GM19324 (cell line): ENCODE measurements at regions not wholly inside any gene's neighbourhood (a gene's known extent, or its start where the extent isn't known, plus 50 kb on each side); places are given as distances from the start of the nearest gene placed in this dataset.

Experiments used
- ATAC-seq: cut with Tn5 transposase; IDR thresholded peaks from one replicate; pipeline ENCODE4 v1.9.1; 2021; ENCODE audit warnings: mild to moderate bottlenecking, moderate library complexity; ENCODE audit not compliant: unreplicated experiment, low FRiP score

GRCh38 chr13:50099473-50099872 is 84.2 kb downstream of the KCNRG start:
- ATAC-seq: no peak

GRCh38 chr13:50101590-50101989 is 86.3 kb downstream of the KCNRG start:
- ATAC-seq: no peak

- ATAC-seq: no peak
Observed at GRCh38 chr13:50104493-50104892, 89.2 kb downstream of the KCNRG start.

- ATAC-seq: no peak
Observed at GRCh38 chr13:50106559-50106958, 91.3 kb downstream of the KCNRG start.

GRCh38 chr13:50107205-50107604 is 92.0 kb downstream of the KCNRG start:
- ATAC-seq: no peak

- no peak for ATAC-seq
Observed at GRCh38 chr13:50114961-50115360, 99.7 kb downstream of the KCNRG start.

GRCh38 chr13:50115695-50116094 is 100.5 kb downstream of the KCNRG start:
- no peak for ATAC-seq

- no peak for ATAC-seq
Observed at GRCh38 chr13:50116430-50116973, 101.3 kb downstream of the KCNRG start.

- no peak for ATAC-seq
Observed at GRCh38 chr13:50119591-50119990, 104.3 kb downstream of the KCNRG start.

- ATAC-seq: no peak
Observed at GRCh38 chr13:50122455-50122854, 107.2 kb downstream of the KCNRG start.

GRCh38 chr13:50123002-50123401 is 107.8 kb downstream of the KCNRG start:
- no peak for ATAC-seq

GRCh38 chr13:50123515-50123861 is 108.2 kb downstream of the KCNRG start:
- ATAC-seq: no peak

GRCh38 chr13:50123862-50124535 is 108.8 kb downstream of the KCNRG start:
- ATAC-seq: peak; percentile 66

- peak; percentile 44 for ATAC-seq
Observed at GRCh38 chr13:50124536-50125303, 109.5 kb downstream of the KCNRG start.

- ATAC-seq: peak; percentile 11
Observed at GRCh38 chr13:50125304-50125553, 110.0 kb downstream of the KCNRG start.

GRCh38 chr13:50125554-50126262 is 110.5 kb downstream of the KCNRG start:
- peak; percentile 9 for ATAC-seq

GRCh38 chr13:50126263-50126992 is 111.2 kb downstream of the KCNRG start:
- no peak for ATAC-seq

GRCh38 chr13:50126993-50127725 is 111.9 kb downstream of the KCNRG start:
- ATAC-seq: no peak

GRCh38 chr13:50127726-50128291 is 112.6 kb downstream of the KCNRG start:
- ATAC-seq: no peak

- no peak for ATAC-seq
Observed at GRCh38 chr13:50128428-50128931, 113.2 kb downstream of the KCNRG start.
